HepG2 (cell line): ENCODE measurements at regions not wholly inside any gene's neighbourhood (a gene's known extent, or its start where the extent isn't known, plus 50 kb on each side); places are given as distances from the start of the nearest gene placed in this dataset.

Source experiments
- CTCF ChIP-seq: sonication (generic); formaldehyde crosslinking; IDR thresholded peaks from 2 replicates; pipeline ENCODE4 v1.5.0; 2020; ENCODE audit warnings: mild to moderate bottlenecking, missing genetic modification reagents, moderate library complexity
- EP300 ChIP-seq, 3 experiments: sonication (generic) in 1 of 3; formaldehyde crosslinking in 1 of 3; IDR thresholded peaks; 2 replicates each; pipeline versions ENCODE4 v1.5.1 to v1.6.1; 2011 to 2020; ENCODE audit warnings: low read depth in 2 of 3, low read length in 2 of 3, borderline replicate concordance in 1 of 3, improper control_type of control experiment in 1 of 3, mild to moderate bottlenecking in 1 of 3, missing genetic modification reagents in 1 of 3, moderate library complexity in 1 of 3
- HES4 ChIP-seq: sonication (generic); formaldehyde crosslinking; IDR thresholded peaks from 2 replicates; pipeline ENCODE4 v1.9.0; 2021; ENCODE audit warnings: mild to moderate bottlenecking, missing genetic modification reagents, borderline replicate concordance
- POGZ ChIP-seq: sonication (generic); formaldehyde crosslinking; IDR thresholded peaks from 2 replicates; pipeline ENCODE4 v1.4.0; 2020; ENCODE audit warnings: mild to moderate bottlenecking, missing genetic modification reagents
- RAD21 ChIP-seq: fragments of 450-650 bp; formaldehyde crosslinking; IDR thresholded peaks from 2 replicates; pipeline ENCODE4 v1.5.0; 2020; ENCODE audit warnings: mild to moderate bottlenecking
- ZHX1 ChIP-seq: sonication (generic); formaldehyde crosslinking; IDR thresholded peaks from 2 replicates; pipeline ENCODE4 v1.8.1; 2022; ENCODE audit warnings: low read depth, mild to moderate bottlenecking, missing genetic modification reagents
- ZNF281 ChIP-seq: sonication (generic); formaldehyde crosslinking; IDR thresholded peaks from 2 replicates; pipeline ENCODE4 v1.4.0; 2020; ENCODE audit warnings: missing genetic modification reagents, borderline replicate concordance
- ZNF576 ChIP-seq: sonication (generic); formaldehyde crosslinking; IDR thresholded peaks from 2 replicates; pipeline ENCODE4 v1.4.0; 2020; ENCODE audit warnings: mild to moderate bottlenecking, missing genetic modification reagents
- ZNF615 ChIP-seq: sonication (generic); formaldehyde crosslinking; IDR thresholded peaks from 2 replicates; pipeline ENCODE4 v1.5.0; 2020; ENCODE audit warnings: mild to moderate bottlenecking, missing genetic modification reagents, borderline replicate concordance

GRCh38 chr5:174529925-174530681, 194.3 kb upstream of the MSX2 start:
- TF ChIP-seq POGZ (CRISPR knock-in tag) (no peak), RAD21 (CRISPR knock-in tag) (no peak), EP300 (IDR thresholded peaks at IDR 0.05; ENCODE audit: low read depth in 2 of 2, low read length in 2 of 2) (no peak), EP300 (CRISPR knock-in tag; IDR thresholded peaks at IDR 0.05; ENCODE audit: borderline replicate concordance) (no peak), HES4 (CRISPR knock-in tag) (no peak), ZNF576 (CRISPR knock-in tag) (no peak), CTCF (CRISPR knock-in tag) (no peak), ZHX1 (CRISPR knock-in tag) (no peak), ZNF281 (CRISPR knock-in tag) (no peak), ZNF615 (no peak)
